A549 (cell line): ENCODE measurements at regions not wholly inside any gene's neighbourhood (a gene's known extent, or its start where the extent isn't known, plus 50 kb on each side); places are given as distances from the start of the nearest gene placed in this dataset.
"Not testable (repeated sequence)": the region's sequence is repeated elsewhere in the genome, so short reads cannot be mapped to it uniquely, and the experiment has no call there.

ENCODE experiments used
- ATAC-seq, 2 experiments: fragments of 200-7000 bp in 1 of 2; fragments of >200 bp in 1 of 2; cut with Nextera tagmentation in 1 of 2; cut with Tn5 transposase in 1 of 2; 3 replicates each; pipeline versions ENCODE4 v1.8.0 to v1.9.1; 2018 to 2020; ENCODE audit warnings: mild to moderate bottlenecking in 1 of 2, moderate library complexity in 1 of 2
- CTCF ChIA-PET: fragments of 300-600 bp; sonication (Branson Sonifier 250); formaldehyde crosslinking; extraction: SDS; loops from one replicate; lab custom pipeline; 2021; ENCODE audit warnings: antibody characterized with exemption, inconsistent platforms; lab: Yijun Ruan, JAX
- POLR2A ChIA-PET: fragments of 350-600 bp; formaldehyde crosslinking; extraction: SDS; loops from one replicate; lab custom pipeline; 2021; ENCODE audit warnings: antibody characterized with exemption, inconsistent platforms; lab: Yijun Ruan, JAX
- DNase-seq, 2 experiments: peaks; one replicate each; pipeline versions ENCODE4 v3.0.0 to v3.0.0-alpha.2; 2011 to 2016; ENCODE audit warnings: low read depth in 1 of 2, low spot score in 1 of 2
- FAIRE-seq: peaks from 2 replicates; lab custom pipeline; 2011; peaks lifted over from hg19 to GRCh38; lab: Jason Lieb, UNC
- H3K27ac ChIP-seq, 2 experiments: fragments of >200 bp; sonication (Bioruptor Twin); formaldehyde crosslinking; 3 replicates each; pipeline ENCODE4 v1.5.1; 2016 to 2017
- H3K4me1 ChIP-seq: fragments of >200 bp; sonication (Bioruptor Twin); formaldehyde crosslinking; 3 replicates; pipeline ENCODE4 v1.6.1; 2016
- H3K4me2 ChIP-seq: fragments of >200 bp; sonication (Bioruptor Twin); formaldehyde crosslinking; 3 replicates; pipeline ENCODE4 v1.6.1; 2016
- H3K4me3 ChIP-seq: fragments of >200 bp; sonication (Bioruptor Twin); formaldehyde crosslinking; 3 replicates; pipeline ENCODE4 v1.5.1; 2016
- H3K9me3 ChIP-seq: fragments of >200 bp; sonication (Bioruptor Twin); formaldehyde crosslinking; 3 replicates; pipeline ENCODE4 v1.6.1; 2016
- CHD2 ChIP-seq: fragments of 150-350 bp; IDR thresholded peaks from 2 replicates; pipeline ENCODE4 v1.6.1; 2014; ENCODE audit warnings: low read length; ENCODE audit not compliant: partially characterized antibody
- CHD4 ChIP-seq: fragments of 200-600 bp; sonication (generic); IDR thresholded peaks from 2 replicates; pipeline ENCODE4 v1.6.1; 2016; ENCODE audit warnings: antibody characterized with exemption, mild to moderate bottlenecking, borderline replicate concordance
- CTCF ChIP-seq: fragments of >200 bp; sonication (Bioruptor Twin); formaldehyde crosslinking; IDR thresholded peaks from 3 replicates; pipeline ENCODE4 v1.5.1; 2016
- EHF ChIP-seq: fragments of 250-450 bp; sonication (Bioruptor Pico); IDR thresholded peaks from 2 replicates; pipeline ENCODE4 v1.5.0; 2020; ENCODE audit warnings: mild to moderate bottlenecking
- EHMT2 ChIP-seq: fragments of 200-600 bp; sonication (generic); IDR thresholded peaks from 2 replicates; pipeline ENCODE4 v1.6.1; 2016; ENCODE audit warnings: antibody characterized with exemption, low read depth, mild to moderate bottlenecking, moderate library complexity
- FOXS1 ChIP-seq: fragments of 250-450 bp; sonication (Bioruptor Pico); IDR thresholded peaks from 2 replicates; pipeline ENCODE4 v1.5.0; 2020; ENCODE audit warnings: mild to moderate bottlenecking, moderate library complexity
- HDAC2 ChIP-seq: fragments of 200-600 bp; sonication (generic); IDR thresholded peaks from 2 replicates; pipeline ENCODE4 v1.6.1; 2016
- KDM1A ChIP-seq: fragments of 200-600 bp; sonication (generic); IDR thresholded peaks from 2 replicates; pipeline ENCODE4 v1.6.1; 2016; ENCODE audit warnings: low read depth, mild to moderate bottlenecking
- MAFK ChIP-seq: fragments of 450-650 bp; IDR thresholded peaks from 2 replicates; pipeline ENCODE4 v1.6.1; 2014; ENCODE audit not compliant: partially characterized antibody
- MYC ChIP-seq: IDR thresholded peaks from 2 replicates; pipeline ENCODE4 v1.6.1; 2012; ENCODE audit warnings: mild to moderate bottlenecking, inconsistent platforms, low read length, improper control_type of control experiment, borderline replicate concordance
- NR3C1 ChIP-seq: fragments of >200 bp; sonication (Bioruptor Twin); formaldehyde crosslinking; IDR thresholded peaks from 3 replicates; pipeline ENCODE4 v1.6.1; 2017
- PBX3 ChIP-seq: IDR thresholded peaks from 2 replicates; pipeline ENCODE4 v1.6.1; 2012
- PHF8 ChIP-seq: fragments of 200-600 bp; sonication (generic); IDR thresholded peaks from 2 replicates; pipeline ENCODE4 v1.6.1; 2016; ENCODE audit warnings: low read depth, mild to moderate bottlenecking, antibody characterized with exemption, moderate library complexity, borderline replicate concordance
- POLR2AphosphoS2 ChIP-seq: conservative IDR thresholded peaks from 2 replicates; pipeline ENCODE4 v1.6.1; 2012; ENCODE audit warnings: low read length, improper control_type of control experiment, inconsistent platforms
- REST ChIP-seq: fragments of 200-600 bp; sonication (generic); IDR thresholded peaks from 2 replicates; pipeline ENCODE4 v1.6.1; 2016; ENCODE audit warnings: antibody characterized with exemption, mild to moderate bottlenecking, moderate library complexity
- RNF2 ChIP-seq: fragments of 200-600 bp; sonication (generic); IDR thresholded peaks from 2 replicates; pipeline ENCODE4 v1.6.1; 2016; ENCODE audit warnings: low read depth, mild to moderate bottlenecking, antibody characterized with exemption, moderate library complexity, borderline replicate concordance
- SMC3 ChIP-seq: fragments of >200 bp; sonication (Bioruptor Twin); formaldehyde crosslinking; IDR thresholded peaks from 3 replicates; pipeline ENCODE4 v1.6.1; 2018; ENCODE audit warnings: inconsistent platforms
- ZC3H11A ChIP-seq: fragments of 450-650 bp; IDR thresholded peaks from 2 replicates; pipeline ENCODE4 v1.6.1; 2014; ENCODE audit warnings: antibody characterized with exemption, mild to moderate bottlenecking
- ZNF302 ChIP-seq: fragments of 250-450 bp; sonication (Bioruptor Pico); IDR thresholded peaks from 2 replicates; pipeline ENCODE4 v1.9.0; 2021; ENCODE audit warnings: inconsistent platforms, mild to moderate bottlenecking, moderate library complexity
- ZSCAN20 ChIP-seq: fragments of 250-450 bp; sonication (Bioruptor Pico); IDR thresholded peaks from 2 replicates; pipeline ENCODE4 v1.8.0; 2022; ENCODE audit warnings: mild to moderate bottlenecking, moderate library complexity
- WGBS: methylation state at CpG from one replicate; pipeline ENCODE4 v1.1.6; 2017; ENCODE audit errors: missing lambda C conversion rate; 5-methylcytosine and 5-hydroxymethylcytosine counted together

- ChIA-PET POLR2A (no interaction called here), CTCF (no interaction called here)
- Histone ChIP-seq H3K9me3 (no peaks in the 10 kb centered on the region), H3K4me1 (no peaks in the 10 kb centered on the region), H3K4me2 (no peak overlapping the region), H3K27ac (no peak overlapping the region), H3K4me3 (no peak overlapping the region)
- TF ChIP-seq CHD4, result no peak
- no peak for TF ChIP-seq ZC3H11A
- TF ChIP-seq SMC3, result no peak
- no peak for TF ChIP-seq CTCF
- no peak for TF ChIP-seq RNF2
- TF ChIP-seq FOXS1 (CRISPR knock-in tag), result no peak
- no peak for TF ChIP-seq EHF
- TF ChIP-seq NR3C1, result no peak
- TF ChIP-seq CHD2, result no peak
- TF ChIP-seq MYC, result no peak
- no peak for TF ChIP-seq POLR2AphosphoS2
- no peak for TF ChIP-seq ZSCAN20 (CRISPR knock-in tag)
- no peak for TF ChIP-seq REST
- FAIRE-seq, result no peak
- ATAC-seq, result no peak
- 64% methylated on average over 3 of the region's 3 CpGs for WGBS
- no peak for DNase-seq
Measured at GRCh38 chr12:127606476-127607015, 660.4 kb upstream of the TMEM132C start.

- H3K4me2 ChIP-seq, result no peak overlapping the region
- ChIA-PET CTCF (interaction anchor here (0.7 kb wide), 1 partner anchor 1082 kb away, joined by 3 read pairs; no protein-coding TSS in a partner anchor), POLR2A (no interaction called here)
- 3% methylated on average over 7 of the region's 7 CpGs for WGBS
- no peak for DNase-seq
- TF ChIP-seq EHMT2, result no peak
- TF ChIP-seq MAFK, result no peak
- no peak for TF ChIP-seq HDAC2
- no peak for TF ChIP-seq PHF8
- no peak for TF ChIP-seq PBX3
- no peak for TF ChIP-seq FOXS1 (CRISPR knock-in tag)
- no peak for TF ChIP-seq ZNF302 (CRISPR knock-in tag)
- no peak for TF ChIP-seq MYC
- no peak for TF ChIP-seq ZSCAN20 (CRISPR knock-in tag)
- TF ChIP-seq KDM1A, result no peak
- H3K4me1 ChIP-seq, result no peaks in the 10 kb centered on the region
- no peaks in the 10 kb centered on the region for H3K9me3 ChIP-seq
- ATAC-seq, result no peak
- H3K27ac ChIP-seq, result no peak overlapping the region
- FAIRE-seq, result no peak
- H3K4me3 ChIP-seq, result no peak overlapping the region
Measured at GRCh38 chr12:127607146-127607725, 659.7 kb upstream of the TMEM132C start.

- H3K27ac ChIP-seq, DNase-seq, FAIRE-seq, H3K4me2 ChIP-seq, H3K4me3 ChIP-seq, CTCF ChIA-PET, ATAC-seq, H3K4me1 ChIP-seq, POLR2A ChIA-PET, H3K9me3 ChIP-seq: not testable (repeated sequence)
- WGBS, result 47% methylated on average over 7 of the region's 7 CpGs
Measured at GRCh38 chr12:127608359-127608758, 658.6 kb upstream of the TMEM132C start.
